Mesendoderm (in vitro differentiated cells): ENCODE measurements at regions not wholly inside any gene's neighbourhood (a gene's known extent, or its start where the extent isn't known, plus 50 kb on each side); places are given as distances from the start of the nearest gene placed in this dataset.
A peak's percentile ranks its signal among the peaks of the same experiment; 100 is the strongest.

Experiments
- DNase-seq: peaks from one replicate; pipeline ENCODE4 v3.0.0; 2013
- H2AK5ac ChIP-seq: 2 replicates; pipeline ENCODE4 v1.6.1; 2013; ENCODE audit warnings: low read length, inconsistent platforms
- H2BK120ac ChIP-seq: 2 replicates; pipeline ENCODE4 v1.6.1; 2013; ENCODE audit warnings: low read depth, mild to moderate bottlenecking, low read length, moderate library complexity, mixed read lengths
- H2BK15ac ChIP-seq: replicated peaks from 2 replicates; pipeline ENCODE4 v1.6.1; 2013; ENCODE audit warnings: low read depth, mild to moderate bottlenecking, moderate library complexity
- H2BK5ac ChIP-seq: 2 replicates; pipeline ENCODE4 v1.6.1; 2013; ENCODE audit warnings: low read length, inconsistent platforms
- H3K18ac ChIP-seq: 2 replicates; pipeline ENCODE4 v1.6.1; 2013; ENCODE audit warnings: mild to moderate bottlenecking, low read length, mixed read lengths
- H3K23ac ChIP-seq: one replicate; pipeline ENCODE4 v1.6.1; 2013; ENCODE audit warnings: low read length
- H3K27ac ChIP-seq: 2 replicates; pipeline ENCODE4 v1.5.1; 2013; ENCODE audit warnings: low read depth, mild to moderate bottlenecking, inconsistent platforms, low read length, moderate library complexity
- H3K27me3 ChIP-seq: 2 replicates; pipeline ENCODE4 v1.6.1; 2013; ENCODE audit warnings: low read length, control low read depth, mild to moderate bottlenecking, inconsistent platforms; ENCODE audit not compliant: insufficient read depth, poor library complexity
- H3K36me3 ChIP-seq: 2 replicates; pipeline ENCODE4 v1.6.1; 2013; ENCODE audit warnings: low read length, inconsistent platforms; ENCODE audit not compliant: control insufficient read depth, insufficient read depth
- H3K4ac ChIP-seq: one replicate; pipeline ENCODE4 v1.6.1; 2013; ENCODE audit warnings: low read depth, mild to moderate bottlenecking, low read length, moderate library complexity
- H3K4me1 ChIP-seq: 2 replicates; pipeline ENCODE4 v1.6.1; 2013; ENCODE audit warnings: low read depth, low read length, inconsistent platforms; ENCODE audit not compliant: control insufficient read depth
- H3K4me2 ChIP-seq: 2 replicates; pipeline ENCODE4 v1.6.1; 2013; ENCODE audit warnings: low read length
- H3K4me3 ChIP-seq: 2 replicates; pipeline ENCODE4 v1.5.1; 2013; ENCODE audit warnings: mild to moderate bottlenecking, low read length
- H3K56ac ChIP-seq: one replicate; pipeline ENCODE4 v1.6.1; 2013; ENCODE audit warnings: low read length
- H3K79me1 ChIP-seq: 2 replicates; pipeline ENCODE4 v1.6.1; 2013; ENCODE audit warnings: low read length, inconsistent platforms
- H3K79me2 ChIP-seq: 2 replicates; pipeline ENCODE4 v1.6.1; 2013; ENCODE audit warnings: mild to moderate bottlenecking, low read length; ENCODE audit not compliant: control insufficient read depth, insufficient read depth
- H3K9ac ChIP-seq: 2 replicates; pipeline ENCODE4 v1.6.1; 2013; ENCODE audit warnings: low read length, inconsistent platforms
- H4K5ac ChIP-seq: one replicate; pipeline ENCODE4 v1.6.1; 2013; ENCODE audit warnings: low read length
- H4K8ac ChIP-seq: one replicate; pipeline ENCODE4 v1.6.1; 2013; ENCODE audit warnings: low read depth, mild to moderate bottlenecking, control low read depth, low read length, moderate library complexity
- WGBS: extraction: QIAGEN DNeasy Blood & Tissue Kit; methylation state at CpG from one replicate; pipeline ENCODE4 v1.1.7; 2013; ENCODE audit warnings: low lambda C conversion rate, missing lambda C conversion rate; ENCODE audit not compliant: insufficient coverage; ENCODE audit errors: extremely low coverage; 5-methylcytosine and 5-hydroxymethylcytosine counted together

DNA sequence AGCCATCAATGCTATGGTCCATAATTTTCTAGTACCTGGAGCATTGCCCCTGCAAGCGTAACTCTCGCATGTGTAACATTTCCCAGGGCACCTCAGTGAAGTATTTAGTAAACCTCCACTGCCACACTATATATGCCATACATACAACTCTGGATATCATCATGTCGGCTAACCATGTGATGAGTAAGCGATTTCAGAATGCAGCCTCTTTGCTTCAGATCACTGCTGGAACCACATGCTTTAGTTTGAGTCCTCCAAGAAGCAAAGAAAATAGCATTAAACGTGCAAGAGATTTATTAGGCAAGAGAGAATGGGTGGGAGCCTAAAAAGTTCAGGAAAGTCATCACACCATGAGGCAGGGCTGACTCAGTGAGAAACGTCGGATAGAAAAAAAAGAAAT is 635.6 kb upstream of the SLITRK5 start:
- Histone ChIP-seq H3K27me3 (no peaks in the 10 kb centered on the region), H3K79me2 (no peaks in the 10 kb centered on the region), H3K79me1 (no peaks in the 10 kb centered on the region), H3K18ac (peak overlapping the region; percentile 60), H3K27ac (no peak overlapping the region), H3K4ac (no peak overlapping the region), H3K36me3 (no peaks in the 10 kb centered on the region), H3K23ac (no peak overlapping the region), H2BK120ac (no peak overlapping the region), H3K4me2 (no peak overlapping the region), H4K8ac (no peak overlapping the region), H4K5ac (no peak overlapping the region), H3K4me1 (peaks cover 7% of the 10 kb centered on the region), H2AK5ac (no peak overlapping the region), H3K56ac (no peak overlapping the region), H3K9ac (no peak overlapping the region), H2BK15ac (peak overlapping the region; percentile 23), H2BK5ac (no peak overlapping the region), H3K4me3 (no peak overlapping the region)
- WGBS = no CpG with 5 or more reads among the region's 7 CpGs
- DNase-seq = no peak

DNA sequence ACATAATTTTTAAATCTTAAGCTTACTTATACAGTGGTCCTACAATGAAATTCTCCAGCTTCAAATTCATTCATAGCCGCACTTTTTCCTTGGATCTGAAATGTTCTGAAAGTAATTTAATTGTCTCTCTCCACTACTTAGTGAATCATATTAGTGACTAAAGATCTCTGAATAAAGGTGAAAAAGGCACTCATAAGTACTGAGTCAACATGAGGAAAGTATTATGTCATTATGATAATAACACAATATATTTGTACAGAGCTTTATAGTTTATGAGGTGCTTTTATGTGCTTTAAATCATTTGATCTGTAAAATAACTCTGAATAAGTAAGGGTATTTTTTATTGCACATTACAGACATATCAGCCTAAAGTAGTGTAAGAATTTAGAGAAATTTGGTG is 628.2 kb upstream of the SLITRK5 start:
- Histone ChIP-seq H3K79me2 (no peaks in the 10 kb centered on the region), H3K79me1 (no peaks in the 10 kb centered on the region), H3K4me1 (no peaks in the 10 kb centered on the region), H3K27me3 (no peaks in the 10 kb centered on the region), H3K36me3 (no peaks in the 10 kb centered on the region), H3K23ac (no peak overlapping the region), H3K56ac (no peak overlapping the region), H4K5ac (no peak overlapping the region), H3K27ac (no peak overlapping the region), H3K18ac (no peak overlapping the region), H2AK5ac (no peak overlapping the region), H3K4me2 (no peak overlapping the region), H2BK5ac (no peak overlapping the region), H4K8ac (no peak overlapping the region), H3K4ac (no peak overlapping the region), H2BK120ac (no peak overlapping the region), H3K4me3 (no peak overlapping the region), H3K9ac (no peak overlapping the region), H2BK15ac (no peak overlapping the region)
- WGBS = no CpG with 5 or more reads among the region's 1 CpG
- DNase-seq = no peak

DNA sequence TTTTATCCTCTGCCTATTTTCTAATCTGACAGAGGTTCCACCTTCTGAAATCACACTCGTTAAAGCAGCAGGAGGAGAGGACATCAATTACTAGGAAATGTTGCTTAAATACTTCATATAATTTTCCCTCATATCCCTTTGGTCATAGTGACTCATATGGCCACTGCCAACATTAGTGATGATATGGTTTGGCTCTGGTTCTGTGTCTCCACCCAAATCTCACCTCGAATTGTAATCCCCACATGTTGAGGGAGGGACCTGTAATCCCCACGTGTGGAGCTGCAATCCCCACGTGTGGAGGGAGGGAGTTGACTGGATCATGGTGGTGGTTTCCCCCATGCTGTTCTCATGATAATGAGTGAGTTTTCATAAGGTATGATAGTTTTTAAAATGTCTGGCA is 618.4 kb upstream of the SLITRK5 start:
- no peak overlapping the region for H4K8ac ChIP-seq
- H2AK5ac ChIP-seq = no peak overlapping the region
- H3K27ac ChIP-seq = no peak overlapping the region
- no peaks in the 10 kb centered on the region for H3K36me3 ChIP-seq
- no peak for DNase-seq
- no peak overlapping the region for H2BK120ac ChIP-seq
- no peak overlapping the region for H3K4me2 ChIP-seq
- H3K56ac ChIP-seq = no peak overlapping the region
- WGBS = no CpG with 5 or more reads among the region's 4 CpGs
- H3K9ac ChIP-seq = no peak overlapping the region
- H3K79me1 ChIP-seq = no peaks in the 10 kb centered on the region
- no peak overlapping the region for H2BK15ac ChIP-seq
- H4K5ac ChIP-seq = no peak overlapping the region
- H3K4ac ChIP-seq = no peak overlapping the region
- H3K79me2 ChIP-seq = no peaks in the 10 kb centered on the region
- H3K4me3 ChIP-seq = no peak overlapping the region
- no peak overlapping the region for H3K23ac ChIP-seq
- no peak overlapping the region for H2BK5ac ChIP-seq
- no peaks in the 10 kb centered on the region for H3K4me1 ChIP-seq
- H3K27me3 ChIP-seq = no peaks in the 10 kb centered on the region
- H3K18ac ChIP-seq = no peak overlapping the region

DNA sequence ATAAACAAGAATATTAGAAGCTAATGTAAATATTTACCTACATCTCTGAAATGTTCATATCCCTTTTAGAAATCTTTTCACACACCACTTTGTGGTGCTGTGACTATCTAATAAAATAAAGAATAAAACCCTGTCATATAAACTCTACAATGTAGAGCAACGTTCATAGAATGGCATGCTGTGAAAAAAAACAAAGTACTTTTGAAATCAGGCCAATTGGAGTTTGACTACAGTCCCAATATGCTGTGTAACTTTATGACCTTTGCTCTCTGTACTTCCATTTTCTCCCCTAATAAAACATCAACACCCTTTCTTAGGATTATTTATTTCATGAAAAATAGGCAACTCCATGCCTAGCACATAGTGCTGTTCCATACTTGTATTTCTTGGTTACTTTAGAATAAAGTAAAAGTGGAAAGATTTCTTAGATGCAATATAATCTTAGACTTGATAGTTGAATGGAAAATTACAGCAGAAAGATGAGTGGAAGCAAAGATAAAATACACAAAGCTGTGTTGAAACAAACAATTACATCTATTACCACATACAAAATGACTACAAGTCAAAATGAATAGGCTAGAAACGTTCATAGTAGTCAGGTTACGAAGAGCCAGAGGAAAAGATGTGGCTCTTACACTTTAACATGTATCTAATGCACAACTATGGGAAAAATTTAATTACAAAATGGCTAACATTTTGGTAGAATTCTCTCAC is 613.2 kb upstream of the SLITRK5 start:
- DNase-seq = no peak
- Histone ChIP-seq H3K56ac (no peak overlapping the region), H2AK5ac (no peak overlapping the region), H3K18ac (no peak overlapping the region), H3K4me2 (no peak overlapping the region), H2BK5ac (no peak overlapping the region), H3K9ac (no peak overlapping the region), H3K4me1 (no peaks in the 10 kb centered on the region), H3K23ac (no peak overlapping the region), H2BK120ac (no peak overlapping the region), H4K5ac (no peak overlapping the region), H3K79me2 (no peaks in the 10 kb centered on the region), H3K4me3 (no peak overlapping the region), H3K79me1 (no peaks in the 10 kb centered on the region), H3K27me3 (no peaks in the 10 kb centered on the region), H3K27ac (no peak overlapping the region), H4K8ac (no peak overlapping the region), H3K36me3 (no peaks in the 10 kb centered on the region), H2BK15ac (no peak overlapping the region), H3K4ac (no peak overlapping the region)
- WGBS = no CpG with 5 or more reads among the region's 3 CpGs

DNA sequence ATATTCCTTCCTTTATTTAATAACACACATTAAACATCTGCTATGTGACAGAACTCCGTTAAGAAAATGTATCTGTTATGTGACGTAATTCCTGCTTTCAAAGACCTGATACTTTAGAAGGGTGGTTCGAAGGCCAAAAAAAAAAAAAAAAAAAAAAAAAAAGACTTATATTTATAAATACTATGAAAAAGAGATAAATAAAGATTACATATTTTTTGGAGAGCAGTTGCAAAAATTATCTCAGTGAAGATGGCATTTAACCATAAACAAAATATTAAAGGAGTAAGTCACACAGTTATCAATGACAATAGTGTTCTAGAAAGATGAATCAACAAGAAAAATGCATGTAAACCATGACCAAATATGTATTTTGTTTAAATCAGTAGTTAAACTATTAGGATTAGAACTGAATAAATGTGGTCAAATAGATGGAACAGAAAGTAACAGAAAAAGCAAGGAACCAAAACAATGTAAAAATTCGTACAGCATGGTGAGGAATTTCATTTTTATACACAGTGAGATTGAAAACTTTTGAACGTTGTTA is 612.3 kb upstream of the SLITRK5 start:
- H3K18ac ChIP-seq = no peak overlapping the region
- H3K27ac ChIP-seq = no peak overlapping the region
- H3K36me3 ChIP-seq = no peaks in the 10 kb centered on the region
- no peak overlapping the region for H2AK5ac ChIP-seq
- H2BK120ac ChIP-seq = no peak overlapping the region
- whole genome bisulfite sequencing = no CpG with 5 or more reads among the region's 5 CpGs
- H3K4ac ChIP-seq = no peak overlapping the region
- no peaks in the 10 kb centered on the region for H3K79me2 ChIP-seq
- H4K8ac ChIP-seq = no peak overlapping the region
- no peak overlapping the region for H3K56ac ChIP-seq
- no peak overlapping the region for H2BK5ac ChIP-seq
- no peak overlapping the region for H4K5ac ChIP-seq
- no peaks in the 10 kb centered on the region for H3K4me1 ChIP-seq
- H3K4me2 ChIP-seq = no peak overlapping the region
- no peak for DNase-seq
- no peaks in the 10 kb centered on the region for H3K27me3 ChIP-seq
- H2BK15ac ChIP-seq = no peak overlapping the region
- no peak overlapping the region for H3K23ac ChIP-seq
- H3K79me1 ChIP-seq = no peaks in the 10 kb centered on the region
- H3K4me3 ChIP-seq = no peak overlapping the region
- H3K9ac ChIP-seq = no peak overlapping the region
